GM21528 (cell line): ENCODE measurements at regions not wholly inside any gene's neighbourhood (a gene's known extent, or its start where the extent isn't known, plus 50 kb on each side); places are given as distances from the start of the nearest gene placed in this dataset.
A peak's percentile ranks its signal among the peaks of the same experiment; 100 is the strongest.

Experiments used
- ATAC-seq: cut with Tn5 transposase; IDR thresholded peaks from one replicate; pipeline ENCODE4 v1.9.1; 2021; ENCODE audit warnings: mild to moderate bottlenecking, moderate library complexity; ENCODE audit not compliant: unreplicated experiment, low FRiP score

- no peak for ATAC-seq
Measured at GRCh38 chr7:119341822-119342221, 931.2 kb upstream of the KCND2 start.

- ATAC-seq = no peak
Measured at GRCh38 chr7:119343289-119343688, 929.7 kb upstream of the KCND2 start.

- ATAC-seq = no peak
Measured at GRCh38 chr7:119344466-119344865, 928.5 kb upstream of the KCND2 start.

GRCh38 chr7:119348491-119348890, 924.5 kb upstream of the KCND2 start:
- ATAC-seq = no peak

GRCh38 chr7:119350334-119350733, 922.6 kb upstream of the KCND2 start:
- no peak for ATAC-seq

GRCh38 chr7:119351320-119351719, 921.7 kb upstream of the KCND2 start:
- ATAC-seq = no peak

GRCh38 chr7:119374436-119374835, 898.5 kb upstream of the KCND2 start:
- no peak for ATAC-seq

GRCh38 chr7:119377861-119378260, 895.1 kb upstream of the KCND2 start:
- ATAC-seq = no peak

GRCh38 chr7:119382726-119383125, 890.2 kb upstream of the KCND2 start:
- ATAC-seq = no peak

- no peak for ATAC-seq
Measured at GRCh38 chr7:119395024-119395423, 878.0 kb upstream of the KCND2 start.

- peak; percentile 70 for ATAC-seq
Measured at GRCh38 chr7:119397156-119397555, 875.8 kb upstream of the KCND2 start.

GRCh38 chr7:119408596-119408995, 864.4 kb upstream of the KCND2 start:
- no peak for ATAC-seq

GRCh38 chr7:119413314-119413805, 859.6 kb upstream of the KCND2 start:
- ATAC-seq = no peak

GRCh38 chr7:119415682-119416081, 857.3 kb upstream of the KCND2 start:
- ATAC-seq = no peak

- no peak for ATAC-seq
Measured at GRCh38 chr7:119421657-119422056, 851.3 kb upstream of the KCND2 start.

GRCh38 chr7:119436882-119437281, 836.1 kb upstream of the KCND2 start:
- no peak for ATAC-seq

- ATAC-seq = no peak
Measured at GRCh38 chr7:119438315-119438714, 834.7 kb upstream of the KCND2 start.

GRCh38 chr7:119439192-119439591, 833.8 kb upstream of the KCND2 start:
- ATAC-seq = no peak

GRCh38 chr7:119452401-119452800, 820.6 kb upstream of the KCND2 start:
- ATAC-seq = no peak

- ATAC-seq = no peak
Measured at GRCh38 chr7:119465798-119466305, 807.1 kb upstream of the KCND2 start.

GRCh38 chr7:119472408-119473038, 800.5 kb upstream of the KCND2 start:
- no peak for ATAC-seq

GRCh38 chr7:119482209-119482608, 790.8 kb upstream of the KCND2 start:
- peak; percentile 66 for ATAC-seq
